Smooth muscle cell (in vitro differentiated cells): ENCODE measurements at regions not wholly inside any gene's neighbourhood (a gene's known extent, or its start where the extent isn't known, plus 50 kb on each side); places are given as distances from the start of the nearest gene placed in this dataset.

Experiments
- DNase-seq: peaks from one replicate; lab custom pipeline; 2025; ENCODE audit not compliant: unreplicated experiment; lab: John Stamatoyannopoulos, UW
- H2AFZ ChIP-seq: fragments of 200-600 bp; sonication (generic); 2 replicates; pipeline ENCODE4 v1.6.0; 2016; ENCODE audit warnings: antibody characterized with exemption, low read depth, mild to moderate bottlenecking
- H3F3A ChIP-seq: fragments of 200-600 bp; sonication (generic); 2 replicates; pipeline ENCODE4 v1.6.0; 2017; ENCODE audit warnings: antibody characterized with exemption, low read depth
- H3K27ac ChIP-seq: fragments of 200-600 bp; sonication (generic); 2 replicates; pipeline ENCODE4 v1.5.1; 2016; ENCODE audit warnings: low read depth, mild to moderate bottlenecking
- H3K27me3 ChIP-seq: fragments of 200-600 bp; sonication (generic); 2 replicates; pipeline ENCODE4 v1.6.1; 2016; ENCODE audit warnings: low read depth, mild to moderate bottlenecking
- H3K36me3 ChIP-seq: fragments of 200-600 bp; sonication (generic); 2 replicates; pipeline ENCODE4 v1.5.1; 2016; ENCODE audit warnings: low read depth
- H3K4me1 ChIP-seq: fragments of 200-600 bp; sonication (generic); 2 replicates; pipeline ENCODE4 v1.5.1; 2016; ENCODE audit warnings: low read depth
- H3K4me2 ChIP-seq: fragments of 200-600 bp; sonication (generic); 2 replicates; pipeline ENCODE4 v1.6.0; 2016; ENCODE audit warnings: mild to moderate bottlenecking
- H3K4me3 ChIP-seq: fragments of 200-600 bp; sonication (generic); 2 replicates; pipeline ENCODE4 v1.5.1; 2016; ENCODE audit warnings: mild to moderate bottlenecking
- H3K79me2 ChIP-seq: fragments of 200-600 bp; sonication (generic); 2 replicates; pipeline ENCODE4 v1.6.0; 2016; ENCODE audit warnings: low read depth, mild to moderate bottlenecking
- H3K9ac ChIP-seq: fragments of 200-600 bp; sonication (generic); 2 replicates; pipeline ENCODE4 v1.6.0; 2016; ENCODE audit warnings: low read depth
- H3K9me3 ChIP-seq: fragments of 200-600 bp; sonication (generic); replicated peaks from 2 replicates; pipeline ENCODE4 v1.5.1; 2016; ENCODE audit warnings: low read depth
- H4K20me1 ChIP-seq: fragments of 200-600 bp; sonication (generic); 2 replicates; pipeline ENCODE4 v1.6.0; 2016; ENCODE audit warnings: low read depth
- CTCF ChIP-seq: fragments of 200-600 bp; sonication (generic); IDR thresholded peaks from 2 replicates; pipeline ENCODE4 v1.5.1; 2017; ENCODE audit warnings: borderline replicate concordance, mild to moderate bottlenecking, antibody characterized with exemption; ENCODE audit not compliant: insufficient read depth, poor library complexity, severe bottlenecking
- WGBS: methylation state at CpG from one replicate; pipeline ENCODE4 v1.1.7; 2016; ENCODE audit warnings: low lambda C conversion rate; 5-methylcytosine and 5-hydroxymethylcytosine counted together

DNA sequence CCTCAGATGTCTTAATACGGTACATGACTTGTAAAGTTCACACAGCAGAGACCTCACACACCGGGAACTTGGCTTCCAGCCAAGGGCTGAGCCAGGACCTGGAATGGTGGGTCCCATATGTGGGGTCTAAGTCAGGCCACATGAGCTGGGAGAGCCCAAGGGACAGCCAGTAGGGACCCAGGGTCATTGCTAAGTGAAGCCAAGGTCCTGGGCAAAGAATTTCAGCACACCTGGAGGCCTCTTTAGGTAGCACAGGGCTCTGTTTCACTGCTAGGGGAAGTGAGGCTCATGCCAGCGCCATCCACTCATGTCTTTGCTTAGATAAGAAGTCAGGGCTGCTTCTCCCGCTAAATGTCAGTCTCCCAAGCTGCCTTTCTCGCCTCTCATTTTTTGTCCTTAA lies 116.6 kb upstream of the TLE3 start:
- Histone ChIP-seq H2AFZ (no peak overlapping the region), H4K20me1 (no peaks in the 10 kb centered on the region), H3K9me3 (no peaks in the 10 kb centered on the region), H3K4me2 (no peak overlapping the region), H3K4me1 (peaks cover 6% of the 10 kb centered on the region), H3K27me3 (no peaks in the 10 kb centered on the region), H3K79me2 (no peaks in the 10 kb centered on the region), H3K27ac (no peak overlapping the region), H3F3A (peaks cover 1% of the 10 kb centered on the region), H3K4me3 (no peak overlapping the region), H3K9ac (no peak overlapping the region), H3K36me3 (no peaks in the 10 kb centered on the region)
- DNase-seq: no peak
- TF ChIP-seq CTCF: no peak
- WGBS: 88% methylated on average over 5 of the region's 5 CpGs

DNA sequence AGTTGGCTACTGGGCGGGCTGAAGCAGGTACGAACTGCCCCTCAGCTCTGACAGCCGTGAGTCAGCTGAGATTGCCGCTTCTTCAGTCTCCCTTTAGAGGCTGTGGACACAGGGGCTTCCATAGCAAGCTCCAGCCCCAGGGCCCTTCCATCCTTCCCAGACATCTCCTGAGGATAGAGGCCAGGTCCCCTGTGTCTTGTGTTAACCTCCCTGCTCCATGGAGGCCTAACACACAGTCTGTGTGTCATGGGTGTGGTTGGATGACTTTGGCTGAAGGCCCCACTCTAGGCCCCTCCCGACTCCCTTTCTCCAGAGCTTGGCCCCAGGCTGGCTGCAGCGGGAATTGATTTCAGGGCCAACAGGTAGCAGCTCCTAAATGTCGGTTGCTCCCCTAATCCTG lies 116.1 kb upstream of the TLE3 start:
- Histone ChIP-seq H3K9ac (no peak overlapping the region), H2AFZ (no peak overlapping the region), H3K9me3 (no peaks in the 10 kb centered on the region), H3K4me1 (peaks cover under 1% of the 10 kb centered on the region), H3K36me3 (no peaks in the 10 kb centered on the region), H3F3A (no peaks in the 10 kb centered on the region), H3K79me2 (no peaks in the 10 kb centered on the region), H3K27ac (no peak overlapping the region), H3K27me3 (no peaks in the 10 kb centered on the region), H4K20me1 (no peaks in the 10 kb centered on the region), H3K4me3 (no peak overlapping the region), H3K4me2 (no peak overlapping the region)
- DNase-seq: no peak
- WGBS: 97% methylated on average over 7 of the region's 7 CpGs
- no peak for TF ChIP-seq CTCF

DNA sequence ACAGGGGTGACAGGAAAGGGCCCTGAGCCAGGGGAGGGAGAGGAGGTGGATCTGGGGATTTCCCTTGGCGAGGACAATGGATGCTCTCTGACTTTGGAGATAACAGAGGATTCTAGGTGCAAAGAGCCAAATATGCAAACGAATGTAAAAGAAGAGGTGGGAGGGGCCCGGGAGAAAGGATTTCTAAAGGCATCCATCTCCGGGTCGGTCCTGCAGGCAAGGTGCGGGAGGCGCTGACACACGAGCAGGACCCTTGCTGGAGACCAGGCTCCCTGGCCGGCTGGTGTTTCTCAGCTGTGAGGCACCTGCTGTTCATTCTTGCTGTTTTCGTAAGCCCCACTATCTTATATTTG lies 115.2 kb upstream of the TLE3 start:
- whole genome bisulfite sequencing: 81% methylated on average over 10 of the region's 10 CpGs
- H2AFZ ChIP-seq: no peak overlapping the region
- H3K27ac ChIP-seq: no peak overlapping the region
- H3K79me2 ChIP-seq: no peaks in the 10 kb centered on the region
- H3K9me3 ChIP-seq: no peaks in the 10 kb centered on the region
- H3K4me1 ChIP-seq: no peaks in the 10 kb centered on the region
- DNase-seq: no peak
- no peaks in the 10 kb centered on the region for H3K36me3 ChIP-seq
- H3F3A ChIP-seq: no peaks in the 10 kb centered on the region
- H3K4me2 ChIP-seq: no peak overlapping the region
- TF ChIP-seq CTCF: no peak
- no peaks in the 10 kb centered on the region for H3K27me3 ChIP-seq
- H4K20me1 ChIP-seq: no peaks in the 10 kb centered on the region
- H3K9ac ChIP-seq: no peak overlapping the region
- H3K4me3 ChIP-seq: no peak overlapping the region

DNA sequence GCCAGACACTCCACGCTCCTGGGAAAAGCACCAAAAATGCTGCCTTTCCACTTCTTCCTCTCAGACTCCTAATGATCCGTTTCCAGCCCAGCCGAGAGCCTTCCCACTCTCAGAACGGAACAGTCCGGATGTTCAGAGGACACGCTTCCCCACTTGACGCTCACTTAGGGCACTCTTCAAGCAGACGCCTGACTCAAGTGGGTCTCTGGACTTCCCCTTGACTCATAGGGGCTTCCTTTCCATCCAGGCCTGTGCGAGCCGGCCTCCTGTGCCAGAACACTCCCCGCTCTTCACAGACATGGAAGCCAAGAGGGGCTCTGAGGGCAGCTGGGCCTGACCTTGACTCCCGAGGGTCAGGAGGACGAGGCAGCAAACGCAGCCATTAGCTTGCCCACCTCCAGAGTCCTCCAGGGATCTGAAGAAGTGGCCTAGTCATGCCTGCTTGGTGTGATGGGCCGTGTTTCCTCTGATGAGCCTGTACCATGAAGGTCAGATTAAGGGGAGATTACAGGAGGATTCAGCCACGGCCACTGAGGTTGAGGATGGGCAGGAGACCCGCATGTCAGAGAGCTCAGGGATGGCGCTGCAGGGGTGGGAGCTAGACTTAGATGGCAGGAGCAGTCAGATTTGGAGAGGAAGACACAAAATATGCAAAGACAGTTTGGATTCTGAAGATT lies 114.7 kb upstream of the TLE3 start:
- no peaks in the 10 kb centered on the region for H3K36me3 ChIP-seq
- 81% methylated on average over 18 of the region's 18 CpGs for WGBS

More for the DNA sequence above, 114.7 kb upstream of the TLE3 start:
- H3K79me2 ChIP-seq: no peaks in the 10 kb centered on the region
- H3F3A ChIP-seq: no peaks in the 10 kb centered on the region
- H2AFZ ChIP-seq: no peak overlapping the region
- H3K4me1 ChIP-seq: no peaks in the 10 kb centered on the region
- no peak for TF ChIP-seq CTCF
- H3K9me3 ChIP-seq: no peaks in the 10 kb centered on the region
- H3K4me2 ChIP-seq: no peak overlapping the region
- no peaks in the 10 kb centered on the region for H4K20me1 ChIP-seq
- H3K4me3 ChIP-seq: no peak overlapping the region
- H3K27ac ChIP-seq: no peak overlapping the region
- H3K9ac ChIP-seq: no peak overlapping the region
- no peaks in the 10 kb centered on the region for H3K27me3 ChIP-seq
- no peak for DNase-seq
